Chondrocyte (in vitro differentiated cells): ENCODE measurements at regions not wholly inside any gene's neighbourhood (a gene's known extent, or its start where the extent isn't known, plus 50 kb on each side); places are given as distances from the start of the nearest gene placed in this dataset.

Experiments used
- DNase-seq: peaks from one replicate; pipeline ENCODE4 v3.0.0; 2021; ENCODE audit warnings: mixed read lengths, low spot score
- H3K27ac Mint-ChIP-seq: one replicate; pipeline ENCODE4 v1.8.0; 2021; ENCODE audit warnings: mild to moderate bottlenecking, moderate library complexity, mixed read lengths; ENCODE audit not compliant: unreplicated experiment
- H3K27me3 Mint-ChIP-seq: 2 replicates; pipeline ENCODE4 v1.8.0; 2021; ENCODE audit warnings: low read depth, mixed read lengths
- H3K36me3 Mint-ChIP-seq: 2 replicates; pipeline ENCODE4 v1.8.0; 2021; ENCODE audit warnings: low read depth, mixed read lengths
- H3K4me1 Mint-ChIP-seq: 2 replicates; pipeline ENCODE4 v1.8.0; 2021; ENCODE audit warnings: low read depth, mild to moderate bottlenecking, mixed read lengths
- H3K4me3 Mint-ChIP-seq: one replicate; pipeline ENCODE4 v1.8.0; 2021; ENCODE audit warnings: mild to moderate bottlenecking, moderate library complexity, mixed read lengths; ENCODE audit not compliant: unreplicated experiment
- H3K9me3 Mint-ChIP-seq: 2 replicates; pipeline ENCODE4 v1.8.0; 2021; ENCODE audit warnings: low read depth, mixed read lengths
- CTCF ChIP-seq: fragments of 200-600 bp; sonication (generic); IDR thresholded peaks from 2 replicates; pipeline ENCODE4 v1.5.0; 2021; ENCODE audit warnings: antibody characterized with exemption, mild to moderate bottlenecking, moderate library complexity

- H3K4me1 Mint-ChIP-seq, result peaks cover 36% of the 10 kb centered on the region
These were observed 407.5 kb upstream of the THBS1 start for GRCh38 chr15:39173426-39173825.

GRCh38 chr15:39174332-39174731 lies 406.5 kb upstream of the THBS1 start:
- Mint-ChIP-seq H3K27ac (no peak overlapping the region), H3K36me3 (no peaks in the 10 kb centered on the region), H3K4me3 (no peak overlapping the region), H3K9me3 (no peaks in the 10 kb centered on the region), H3K4me1 (peaks cover 37% of the 10 kb centered on the region), H3K27me3 (no peaks in the 10 kb centered on the region)
- no peak for DNase-seq
- no peak for TF ChIP-seq CTCF

More at GRCh38 chr15:39173426-39173825, 407.5 kb upstream of the THBS1 start:
- DNase-seq, result no peak
- no peak for TF ChIP-seq CTCF
- Mint-ChIP-seq H3K27ac (peak overlapping the region; percentile 88), H3K9me3 (no peaks in the 10 kb centered on the region), H3K4me3 (no peak overlapping the region), H3K36me3 (no peaks in the 10 kb centered on the region), H3K27me3 (no peaks in the 10 kb centered on the region)

GRCh38 chr15:39176030-39176429 lies 404.8 kb upstream of the THBS1 start:
- Mint-ChIP-seq H3K36me3 (no peaks in the 10 kb centered on the region), H3K4me1 (peaks cover 54% of the 10 kb centered on the region), H3K27ac (no peak overlapping the region), H3K4me3 (no peak overlapping the region), H3K27me3 (no peaks in the 10 kb centered on the region), H3K9me3 (no peaks in the 10 kb centered on the region)
- TF ChIP-seq CTCF, result no peak
- DNase-seq, result no peak

GRCh38 chr15:39177561-39177960 lies 403.3 kb upstream of the THBS1 start:
- Mint-ChIP-seq H3K27ac (no peak overlapping the region), H3K36me3 (no peaks in the 10 kb centered on the region), H3K4me3 (no peak overlapping the region), H3K27me3 (no peaks in the 10 kb centered on the region), H3K9me3 (no peaks in the 10 kb centered on the region), H3K4me1 (peaks cover 57% of the 10 kb centered on the region)
- no peak for DNase-seq
- no peak for TF ChIP-seq CTCF

GRCh38 chr15:39180030-39180429 lies 400.8 kb upstream of the THBS1 start:
- Mint-ChIP-seq H3K27ac (peak overlapping the region; percentile 53), H3K4me1 (peaks cover 39% of the 10 kb centered on the region), H3K4me3 (no peak overlapping the region), H3K27me3 (no peaks in the 10 kb centered on the region), H3K9me3 (no peaks in the 10 kb centered on the region), H3K36me3 (no peaks in the 10 kb centered on the region)
- no peak for TF ChIP-seq CTCF
- no peak for DNase-seq
